ENCODE measurements at regions not wholly inside any gene's neighbourhood (a gene's known extent, or its start where the extent isn't known, plus 50 kb on each side); places are given as distances from the start of the nearest gene placed in this dataset.

GRCh38 chr2:156834431-156834830 is 398.3 kb downstream of the GPD2 start:
- DNase-seq (ENCODE audit: insufficient read length, low spot score), result no peak
- FAIRE-seq, result no peak

- FAIRE-seq (no peak), DNase-seq (ENCODE audit: insufficient read length, low spot score) (no peak)
These were observed 401.6 kb downstream of the GPD2 start for GRCh38 chr2:156837635-156838370.

- DNase-seq (ENCODE audit: insufficient read length, low spot score) (no peak), FAIRE-seq (no peak)
These were observed 405.1 kb downstream of the GPD2 start for GRCh38 chr2:156841321-156841720.

DNA sequence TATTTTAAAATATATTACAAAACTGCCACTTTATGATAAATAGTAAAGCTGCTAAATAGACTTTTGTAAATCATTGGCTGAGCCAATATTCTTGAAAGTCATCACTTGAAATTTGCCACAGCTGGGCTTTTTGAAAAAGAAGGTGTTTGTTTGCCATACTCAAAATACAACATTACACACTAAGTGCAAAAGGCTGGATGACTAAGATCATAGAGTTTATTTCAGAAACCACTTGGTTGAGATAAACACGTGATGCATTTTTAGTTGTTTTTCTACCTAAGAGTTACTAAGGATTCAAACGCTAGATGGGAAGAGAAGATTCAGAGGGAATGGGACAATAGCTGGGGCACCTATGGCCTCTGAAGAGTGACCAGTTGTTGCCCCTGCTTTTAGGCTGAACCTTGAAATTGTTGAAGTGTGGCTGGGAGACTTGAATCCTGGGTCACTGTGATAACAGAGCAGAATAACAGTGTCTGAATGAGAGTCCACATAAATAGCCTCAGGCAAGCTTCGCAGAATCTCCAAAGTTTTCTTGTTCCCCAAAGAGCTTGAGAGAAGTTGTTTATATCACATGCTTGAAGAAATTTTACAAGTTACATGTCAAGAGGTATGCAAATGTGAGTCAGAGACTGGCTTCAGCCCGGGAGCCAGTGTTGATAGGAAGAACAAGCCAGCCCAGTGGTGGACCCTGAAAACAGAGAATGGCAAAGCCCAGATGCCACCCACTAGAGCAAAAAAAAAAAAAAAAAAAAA is 409.8 kb downstream of the GPD2 start:
- no peak for DNase-seq (ENCODE audit: insufficient read length, low spot score)
- no peak for FAIRE-seq

DNA sequence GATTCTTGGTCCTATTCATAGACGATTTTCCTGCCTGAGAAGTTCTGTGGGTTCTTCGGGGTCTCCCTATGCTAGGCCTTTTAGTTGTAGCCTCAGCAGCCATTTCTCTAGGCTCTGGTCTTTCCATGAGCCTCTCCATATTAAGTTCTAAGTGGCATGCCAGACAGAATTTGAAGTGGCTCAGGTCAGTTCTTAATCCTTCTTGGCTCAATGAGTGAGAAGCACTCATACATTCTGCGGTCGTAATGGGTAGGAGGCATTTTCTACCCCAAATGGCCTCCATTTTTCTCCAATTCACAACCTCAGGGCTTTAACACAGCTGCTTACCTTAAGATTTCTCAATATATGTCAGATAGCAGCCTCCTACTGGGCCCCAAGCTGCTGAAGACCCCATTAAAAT is 405.3 kb upstream of the GALNT5 start:
- DNase-seq (ENCODE audit: insufficient read length, low spot score) (no peak), FAIRE-seq (no peak)

DNA sequence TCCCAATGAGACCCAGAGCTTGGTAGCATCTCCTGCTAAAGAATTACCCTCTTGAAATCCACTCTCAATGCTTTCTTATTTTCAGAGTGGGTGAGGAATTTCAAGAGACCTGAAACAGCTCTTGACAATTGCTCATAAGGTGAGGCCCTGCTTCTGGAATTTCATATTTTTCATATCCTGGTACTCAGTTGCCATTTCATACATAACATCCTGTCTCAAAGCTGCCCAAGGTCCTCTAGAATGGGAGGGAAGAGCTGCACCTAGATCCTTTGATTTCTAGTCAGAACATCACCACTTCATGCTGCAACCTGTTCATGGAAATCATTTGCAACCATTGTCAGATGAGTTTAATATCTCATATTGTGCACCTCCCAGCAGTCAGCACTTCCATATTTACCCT is 404.8 kb upstream of the GALNT5 start:
- DNase-seq (ENCODE audit: insufficient read length, low spot score) (no peak), FAIRE-seq (no peak)

GRCh38 chr2:156864325-156864724 is 393.2 kb upstream of the GALNT5 start:
- FAIRE-seq (no peak), DNase-seq (ENCODE audit: insufficient read length, low spot score) (no peak)

DNA sequence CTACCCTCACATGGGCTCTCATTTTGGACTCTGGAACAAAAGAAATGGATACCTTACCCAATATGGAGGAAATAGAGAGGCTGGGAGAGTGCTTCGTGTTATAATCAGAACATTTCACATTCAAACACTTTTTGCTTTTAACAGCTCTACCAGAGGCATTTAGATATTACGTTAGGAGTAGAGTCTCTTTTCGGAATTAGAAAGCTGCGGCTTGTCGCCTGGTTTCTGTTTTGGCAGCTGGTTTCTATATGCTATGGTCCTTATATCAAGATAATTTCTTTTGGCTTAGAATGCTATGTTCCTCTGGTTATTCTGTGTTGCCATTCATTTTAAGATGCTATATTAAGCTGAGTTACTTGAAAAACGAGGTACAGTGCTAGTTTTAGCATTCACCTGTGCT is 392.8 kb upstream of the GALNT5 start:
- FAIRE-seq, result no peak
- DNase-seq (ENCODE audit: insufficient read length, low spot score), result no peak

DNA sequence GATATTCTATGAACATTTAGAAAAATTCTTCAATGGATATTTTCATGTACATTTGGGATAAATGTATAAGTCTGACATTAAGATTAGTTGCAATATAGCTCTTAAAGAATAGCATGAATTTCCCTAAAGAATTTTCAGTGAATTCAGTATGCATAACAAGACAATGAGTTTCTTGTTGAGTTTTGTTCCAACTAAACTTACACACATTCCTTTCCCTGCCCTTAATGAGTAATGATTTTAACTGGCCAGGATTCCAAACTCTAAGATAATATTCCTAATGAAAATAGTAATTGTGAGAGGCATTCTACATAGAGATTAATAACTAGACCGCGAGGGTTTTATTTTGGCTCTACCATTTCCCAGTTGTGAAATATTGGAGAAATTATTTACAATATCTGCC is 390.3 kb upstream of the GALNT5 start:
- DNase-seq (ENCODE audit: insufficient read length, low spot score) (no peak), FAIRE-seq (peak; percentile 52)

DNA sequence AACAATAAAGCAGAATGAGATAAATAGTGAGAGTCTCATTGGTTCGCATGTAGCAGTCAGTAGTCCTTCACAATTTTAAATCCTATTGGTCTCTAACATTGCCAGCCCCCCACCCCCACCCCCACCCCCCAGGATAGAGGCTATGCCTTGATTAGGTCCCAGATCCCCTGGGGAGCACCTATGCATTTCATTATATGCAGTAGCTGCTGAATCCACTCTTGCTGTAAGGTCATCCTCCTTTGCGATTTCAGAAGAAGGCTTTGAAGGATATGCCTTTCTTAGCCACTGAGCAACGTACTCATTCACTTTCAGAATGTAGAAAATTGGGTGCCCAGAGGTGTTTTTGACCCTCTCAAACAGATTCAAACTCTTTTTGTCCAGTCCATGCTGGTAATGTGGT is 382.8 kb upstream of the GALNT5 start:
- DNase-seq (ENCODE audit: insufficient read length, low spot score), result no peak
- no peak for FAIRE-seq

- DNase-seq (ENCODE audit: insufficient read length, low spot score) (no peak), FAIRE-seq (no peak)
These were observed 373.7 kb upstream of the GALNT5 start for GRCh38 chr2:156883804-156884203.

GRCh38 chr2:156884216-156884615 is 373.3 kb upstream of the GALNT5 start:
- DNase-seq (ENCODE audit: insufficient read length, low spot score) (no peak), FAIRE-seq (no peak)

- no peak for DNase-seq (ENCODE audit: insufficient read length, low spot score)
- no peak for FAIRE-seq
These were observed 366.9 kb upstream of the GALNT5 start for GRCh38 chr2:156890529-156891148.

DNA sequence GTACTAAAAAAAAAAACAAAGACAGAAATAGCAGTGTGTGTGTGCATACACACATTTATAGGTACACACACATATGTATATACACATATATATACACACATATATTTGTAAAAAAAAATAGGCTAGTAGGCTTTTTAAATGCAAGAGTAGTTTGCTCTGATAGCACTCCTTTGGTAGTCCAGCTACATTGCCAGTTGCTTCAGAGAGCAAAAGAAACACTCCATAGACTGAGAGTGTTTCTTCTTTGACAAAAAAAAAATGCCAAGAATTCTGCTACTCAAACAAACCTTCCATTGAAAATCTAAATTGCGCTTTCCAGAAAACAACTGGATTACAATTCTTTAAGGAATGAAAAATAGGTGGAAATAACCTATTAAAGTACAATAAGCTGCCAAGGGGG is 365.9 kb upstream of the GALNT5 start:
- FAIRE-seq, result no peak

GRCh38 chr2:156892467-156893281 is 364.8 kb upstream of the GALNT5 start:
- DNase-seq (ENCODE audit: insufficient read length, low spot score), result no peak
- peak; percentile 77 for FAIRE-seq

More for the DNA sequence above, 365.9 kb upstream of the GALNT5 start:
- no peak for DNase-seq (ENCODE audit: insufficient read length, low spot score)

DNA sequence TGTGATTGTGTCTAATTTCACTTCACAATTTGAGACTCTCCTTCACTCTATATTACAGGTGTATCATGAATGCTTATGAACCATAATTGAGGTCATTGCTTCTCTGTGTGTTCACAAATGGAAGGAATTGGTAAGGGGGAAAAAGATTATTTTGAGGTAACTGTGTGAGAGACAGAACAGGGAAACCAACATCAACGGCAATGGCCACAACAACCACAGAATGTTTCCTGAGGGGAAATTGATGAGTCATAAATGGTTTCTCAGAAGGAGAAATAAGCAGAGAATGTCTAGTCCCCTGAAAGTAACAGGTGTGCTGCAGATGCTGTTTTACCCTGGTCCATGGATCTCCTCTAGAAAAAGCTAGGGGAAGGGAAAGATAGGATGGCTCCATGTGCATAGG is 361.2 kb upstream of the GALNT5 start:
- DNase-seq (ENCODE audit: insufficient read length, low spot score), result peak; percentile 3
- peak; percentile 97 for FAIRE-seq

GRCh38 chr2:156897548-156897947 is 360.0 kb upstream of the GALNT5 start:
- FAIRE-seq, result no peak
- DNase-seq (ENCODE audit: insufficient read length, low spot score), result no peak

DNA sequence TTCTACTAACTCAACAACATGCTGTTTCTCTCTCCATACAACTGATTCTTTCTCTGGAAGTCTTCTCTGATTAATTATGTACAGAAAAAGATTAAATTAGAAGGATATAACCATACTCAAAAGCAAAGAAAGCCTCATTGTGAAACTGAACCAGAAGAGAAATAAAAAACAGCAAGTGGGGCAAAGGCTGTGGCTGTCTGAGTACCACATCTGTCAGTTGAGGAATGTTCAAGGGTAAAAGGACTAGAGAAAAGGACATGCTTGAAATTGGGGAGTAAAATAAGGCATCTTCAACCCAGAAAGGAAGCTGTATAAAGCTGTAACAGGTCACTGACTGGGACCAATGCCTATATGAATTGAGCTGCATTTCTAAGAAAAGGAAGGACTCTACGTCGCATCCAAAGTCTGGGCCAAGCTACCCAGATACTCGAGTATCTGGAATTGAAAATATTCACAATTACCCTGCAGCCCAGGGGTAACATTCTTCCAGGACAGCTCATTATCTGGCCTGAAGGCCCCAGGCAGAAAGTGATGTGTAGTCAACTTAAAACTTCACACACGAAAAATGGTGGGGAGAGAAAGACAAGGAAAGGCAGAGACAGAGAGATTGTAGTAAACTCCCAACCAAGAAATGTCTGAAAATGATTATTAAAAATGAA is 356.0 kb upstream of the GALNT5 start:
- DNase-seq (ENCODE audit: insufficient read length, low spot score) (no peak), FAIRE-seq (no peak)

DNA sequence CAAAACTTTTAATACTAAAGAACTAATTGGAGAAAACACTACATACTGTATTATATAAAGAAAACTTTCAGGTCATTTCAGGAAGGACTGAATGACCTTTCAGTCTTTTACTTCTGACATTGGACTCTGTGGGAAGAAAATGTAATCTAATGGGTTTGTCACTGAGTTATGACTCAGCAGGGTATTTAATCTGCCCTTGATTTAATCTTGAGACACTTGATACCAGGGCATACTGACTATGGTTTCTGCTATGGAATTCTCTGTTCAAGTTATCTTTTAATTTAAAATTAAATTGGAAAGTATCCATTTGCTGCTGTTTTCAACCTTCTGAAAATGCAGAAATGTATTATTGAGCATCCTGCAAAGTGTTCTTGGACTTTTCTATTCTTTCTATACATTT is 354.2 kb upstream of the GALNT5 start:
- FAIRE-seq, result no peak
- no peak for DNase-seq (ENCODE audit: insufficient read length, low spot score)

- DNase-seq (ENCODE audit: insufficient read length, low spot score), result no peak
- FAIRE-seq, result no peak
These were observed 349.7 kb upstream of the GALNT5 start for GRCh38 chr2:156907806-156908205.

DNA sequence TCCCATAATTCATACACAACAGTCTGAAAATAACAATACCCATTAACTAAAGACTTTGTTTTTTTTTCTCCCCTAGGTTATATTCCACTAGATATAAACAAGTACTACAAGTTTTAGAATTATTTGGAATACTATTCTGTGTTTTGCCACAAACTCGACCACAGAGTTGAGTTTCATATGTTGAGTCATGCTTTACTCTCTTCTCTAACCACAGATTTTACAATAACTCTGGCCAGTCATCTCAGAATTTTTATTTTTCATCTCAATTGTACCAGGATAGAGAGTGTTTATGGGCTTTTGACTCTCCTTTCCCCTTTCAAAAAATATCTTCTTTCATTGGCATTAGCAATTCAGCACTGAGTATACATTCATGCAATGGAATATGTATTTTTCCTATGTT is 348.7 kb upstream of the GALNT5 start:
- DNase-seq (ENCODE audit: insufficient read length, low spot score) (no peak), FAIRE-seq (peak; percentile 61)
